ENCODE measurements at regions not wholly inside any gene's neighbourhood (a gene's known extent, or its start where the extent isn't known, plus 50 kb on each side); places are given as distances from the start of the nearest gene placed in this dataset.

- TF ChIP-seq POLR2A (IDR thresholded peaks at IDR 0.05) = no peak
- TF ChIP-seq CTCF (IDR thresholded peaks at IDR 0.05) = no peak
Measured at GRCh38 chr4:127344071-127344470, 288.7 kb upstream of the INTU start.
